NCI-H69 (cell line): ENCODE measurements at regions not wholly inside any gene's neighbourhood (a gene's known extent, or its start where the extent isn't known, plus 50 kb on each side); places are given as distances from the start of the nearest gene placed in this dataset.

Source experiments
- DNase-seq: peaks from one replicate; lab custom pipeline; 2025; lab: John Stamatoyannopoulos, UW

DNA sequence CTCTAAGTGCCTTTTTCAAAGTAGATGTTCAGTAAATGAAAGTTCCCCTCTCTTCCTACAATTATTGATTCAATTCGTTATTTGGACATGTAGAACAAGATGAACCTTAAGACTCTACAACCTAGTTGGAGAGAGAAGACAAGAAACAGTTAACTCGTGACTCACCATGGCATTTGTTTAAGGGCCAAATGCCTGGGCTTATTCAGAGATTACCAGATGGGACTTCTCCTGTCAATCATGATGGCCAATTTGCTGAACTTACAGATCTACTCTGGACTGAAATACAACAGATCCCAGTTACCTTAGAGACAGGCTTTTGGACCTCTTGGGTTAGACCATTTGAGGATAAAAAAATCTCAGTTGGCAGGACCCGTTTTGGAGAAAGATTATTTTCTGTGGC is 93.5 kb downstream of the C1orf94 start:
- no peak for DNase-seq

DNA sequence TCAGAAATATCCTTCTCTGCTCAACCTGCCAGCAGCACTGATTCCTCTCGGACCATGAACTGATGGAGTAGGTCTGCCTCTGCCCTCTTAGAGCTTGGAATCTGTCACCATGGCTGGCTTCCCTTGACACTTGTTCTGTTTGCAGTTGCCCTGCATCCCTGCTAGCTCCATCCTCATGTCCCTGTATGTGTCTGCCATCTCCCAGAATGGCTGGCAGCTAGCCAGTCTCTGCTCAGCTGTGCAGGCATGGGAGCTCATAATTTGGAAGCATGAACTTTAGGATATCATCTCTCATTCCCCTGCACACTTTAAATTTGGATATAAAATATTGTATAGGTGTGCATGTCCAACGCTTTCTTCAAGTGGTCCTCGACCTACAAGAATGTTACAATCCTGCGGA is 95.4 kb downstream of the C1orf94 start:
- no peak for DNase-seq

DNA sequence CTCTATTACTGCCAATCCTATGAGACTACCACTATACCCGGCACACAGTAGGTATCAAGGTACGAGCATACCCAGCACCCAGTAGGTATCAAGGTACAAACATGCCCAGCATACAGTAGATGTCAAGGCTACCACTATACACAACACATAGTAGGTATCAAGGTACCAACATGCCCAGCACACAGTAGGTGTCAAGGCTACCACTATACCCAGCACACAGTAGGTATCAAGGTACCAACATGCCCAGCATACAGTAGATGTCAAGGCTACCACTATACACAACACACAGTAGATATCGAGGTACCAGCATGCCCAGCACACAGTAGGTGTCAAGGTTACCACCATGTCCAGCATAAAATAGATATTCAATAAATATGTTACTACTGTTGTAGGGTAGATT is 98.4 kb downstream of the C1orf94 start:
- no peak for DNase-seq

DNA sequence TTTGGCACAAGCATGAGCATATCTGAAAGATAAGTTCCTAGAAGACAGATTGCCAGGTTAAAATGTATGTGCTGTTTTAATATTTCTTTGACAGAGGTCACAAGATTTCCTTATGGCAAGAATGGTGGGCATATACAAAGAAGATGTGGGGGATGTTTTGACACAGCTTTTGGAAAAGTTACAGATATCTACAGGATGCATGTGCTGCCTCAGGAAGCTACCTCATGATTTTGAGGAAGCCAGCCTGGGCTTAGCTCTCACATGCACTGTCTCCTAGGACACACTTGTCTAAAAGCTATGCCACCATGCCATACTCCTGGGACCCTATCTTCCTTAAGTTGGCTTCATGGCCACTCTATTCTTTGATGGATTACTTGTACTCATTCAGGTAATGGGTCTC is 99.9 kb downstream of the C1orf94 start:
- no peak for DNase-seq

DNA sequence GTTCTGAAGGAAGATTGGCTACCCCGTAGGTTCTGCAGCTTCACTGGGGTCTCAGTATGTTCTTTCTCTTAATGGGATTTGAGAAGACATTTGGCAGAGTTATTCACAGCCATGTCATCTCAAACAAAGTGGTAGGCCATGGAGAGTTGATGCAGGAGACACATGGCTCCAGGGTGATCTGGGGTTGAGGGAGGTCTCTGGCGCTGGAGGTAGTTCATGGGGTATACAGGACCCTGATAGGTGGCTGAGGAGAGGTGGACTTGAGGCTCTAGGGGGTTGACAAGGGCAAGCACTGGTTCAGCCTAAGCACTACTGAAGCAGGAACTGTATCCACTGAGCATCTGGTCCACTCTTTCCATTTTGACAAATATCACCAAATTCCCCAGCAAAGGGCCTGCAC is 100.4 kb downstream of the C1orf94 start:
- no peak for DNase-seq

DNA sequence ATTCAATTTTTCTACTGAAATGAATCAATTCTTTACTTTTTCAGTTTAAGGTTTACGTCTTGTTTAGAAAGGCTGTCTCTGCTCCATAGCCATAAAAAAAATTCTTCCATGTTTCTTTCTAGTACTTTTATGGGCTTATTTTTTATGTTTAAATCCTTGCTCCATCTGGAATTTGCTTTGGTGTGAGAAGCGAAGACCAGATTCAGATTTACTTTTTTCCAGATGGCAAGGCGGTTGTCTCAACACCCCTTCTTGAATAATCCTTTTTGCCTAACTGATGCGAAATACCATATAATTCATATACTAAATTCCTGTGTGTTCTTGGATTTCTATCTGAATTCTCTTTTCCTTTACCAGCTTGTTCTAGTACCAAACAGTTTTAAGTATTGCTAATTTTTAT is 101.5 kb downstream of the C1orf94 start:
- no peak for DNase-seq

DNA sequence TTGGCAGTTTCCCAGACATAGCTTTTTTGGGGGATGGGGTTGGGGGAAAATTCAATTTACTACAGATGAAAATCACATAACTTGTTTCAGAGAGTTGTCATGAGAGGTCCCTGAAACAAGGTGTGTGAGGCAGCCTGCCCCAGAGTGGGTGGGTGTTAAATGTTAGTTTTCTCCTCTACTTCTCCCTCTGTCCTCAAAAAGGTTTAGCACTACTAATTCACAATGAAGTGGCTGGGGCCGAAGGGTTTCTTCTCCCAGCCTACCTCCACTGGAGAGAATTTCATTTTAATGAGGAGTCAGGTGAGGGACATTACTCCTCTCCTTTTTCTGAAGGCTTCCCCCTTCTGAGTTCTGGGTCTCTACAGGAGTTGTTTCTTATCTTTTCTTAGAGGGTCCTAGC is 103.3 kb downstream of the C1orf94 start:
- DNase-seq: no peak

DNA sequence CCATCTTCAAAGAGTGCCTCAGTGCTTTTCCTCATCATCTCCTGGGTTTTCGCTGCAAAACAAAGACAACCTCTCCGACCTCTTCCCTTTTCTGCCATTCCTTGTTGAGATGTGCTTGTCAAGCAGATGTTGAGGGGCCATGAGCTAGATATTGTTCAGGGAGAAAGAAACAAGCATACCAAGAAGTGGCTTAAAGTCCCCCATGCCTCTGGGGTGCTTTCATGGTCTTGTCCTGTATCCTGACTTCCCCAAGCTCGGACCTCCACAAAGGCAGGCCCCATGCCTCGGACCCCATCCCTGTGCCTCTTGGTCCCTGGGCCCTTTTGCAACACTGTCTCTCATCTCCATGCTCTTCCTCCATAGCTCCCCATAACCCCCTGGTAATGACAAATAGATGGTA is 103.8 kb downstream of the C1orf94 start:
- no peak for DNase-seq

DNA sequence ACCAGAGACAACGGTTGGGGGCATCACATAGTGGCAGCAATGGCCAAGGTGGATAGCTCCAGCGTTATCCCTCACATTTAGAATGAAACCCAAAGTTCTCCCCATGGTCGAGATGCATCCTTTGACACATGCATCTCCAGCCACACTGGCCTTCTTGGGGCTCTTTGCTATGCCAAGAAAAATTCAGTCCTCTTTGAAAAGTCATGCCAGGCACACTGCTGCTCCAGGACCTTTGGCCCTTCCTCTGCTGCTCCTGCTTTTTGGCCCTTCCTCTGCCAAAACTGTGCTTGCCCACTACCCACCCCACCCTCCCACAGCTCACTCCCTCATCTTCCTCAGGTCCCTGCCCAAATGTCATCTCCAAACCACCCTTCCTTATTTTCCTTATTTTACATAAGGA is 106.4 kb downstream of the C1orf94 start:
- DNase-seq: no peak

DNA sequence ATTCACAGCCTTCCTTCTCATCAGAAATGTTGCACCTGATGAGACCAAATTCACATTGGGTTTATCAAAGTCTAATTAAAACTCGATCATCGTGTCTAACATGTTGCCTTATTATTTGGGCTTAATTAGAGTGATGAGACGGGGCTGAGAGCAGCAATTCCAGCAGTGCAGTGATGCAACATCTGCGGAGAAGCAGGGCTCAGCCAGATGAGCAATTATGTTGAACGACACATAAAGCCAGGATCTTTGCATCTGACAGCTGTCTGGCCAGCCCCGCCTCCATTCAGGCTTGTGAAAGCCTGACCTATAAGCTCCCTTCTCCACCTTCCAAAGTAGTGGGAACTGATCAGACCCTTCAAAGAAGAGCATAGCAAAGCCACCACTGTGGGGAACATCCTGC is 109.8 kb downstream of the C1orf94 start:
- no peak for DNase-seq

DNA sequence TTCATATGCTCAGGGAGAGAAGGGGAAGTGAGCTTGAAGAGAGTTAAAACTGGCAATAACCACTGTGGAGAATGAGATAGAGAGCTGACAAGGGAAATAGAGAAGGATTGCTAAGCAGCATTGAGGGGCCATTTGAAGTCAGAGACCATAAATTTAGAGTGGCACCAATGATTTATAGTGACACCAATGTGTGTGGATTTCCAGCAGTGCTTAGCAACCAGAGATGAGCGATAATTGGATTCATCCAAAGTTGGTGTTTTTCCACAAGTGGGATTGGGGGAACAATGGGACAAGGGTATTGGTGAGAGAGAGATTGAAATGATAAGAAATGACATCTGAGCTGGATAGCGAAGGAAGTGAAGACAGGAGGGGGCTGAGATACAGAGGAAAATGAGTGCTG is 114.1 kb downstream of the C1orf94 start:
- no peak for DNase-seq

DNA sequence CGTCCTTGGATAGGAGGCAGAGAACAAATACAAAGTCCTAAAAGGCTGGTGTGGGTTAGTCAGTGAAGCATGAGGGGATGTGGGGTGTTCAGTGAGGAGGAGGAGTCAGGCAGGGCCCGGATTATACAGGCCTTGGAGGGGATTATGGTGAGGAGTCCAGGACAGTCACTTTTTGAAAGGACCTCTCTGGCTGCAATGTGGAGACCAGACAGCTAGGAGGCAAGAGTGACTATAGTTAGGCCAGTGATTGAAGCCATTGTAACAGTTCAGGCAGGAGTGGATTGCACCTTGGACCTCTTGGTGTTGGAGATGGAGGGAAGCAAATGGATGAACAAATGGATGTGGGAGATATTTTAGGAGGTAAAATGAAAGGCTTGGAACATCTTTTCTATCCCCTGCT is 115.8 kb downstream of the C1orf94 start:
- no peak for DNase-seq

DNA sequence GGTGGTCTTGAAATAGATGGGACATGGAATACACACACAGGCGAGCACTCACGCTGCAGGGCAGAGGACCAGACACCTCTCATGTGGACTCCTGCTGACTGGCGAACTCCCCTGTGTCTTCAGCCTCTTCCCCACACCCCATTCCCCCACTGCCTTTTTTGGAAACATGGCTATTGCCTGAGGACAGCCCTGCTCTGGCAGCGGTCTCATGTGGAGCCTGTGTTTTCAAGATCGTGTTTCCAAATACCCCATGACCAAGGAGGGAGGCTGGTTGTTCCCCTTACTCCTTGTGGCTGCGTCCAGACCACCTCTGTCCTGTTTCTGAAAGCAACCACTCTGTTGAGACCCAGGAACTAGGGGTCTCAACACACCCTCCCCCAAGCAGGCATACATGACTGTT is 119.4 kb downstream of the C1orf94 start:
- no peak for DNase-seq

DNA sequence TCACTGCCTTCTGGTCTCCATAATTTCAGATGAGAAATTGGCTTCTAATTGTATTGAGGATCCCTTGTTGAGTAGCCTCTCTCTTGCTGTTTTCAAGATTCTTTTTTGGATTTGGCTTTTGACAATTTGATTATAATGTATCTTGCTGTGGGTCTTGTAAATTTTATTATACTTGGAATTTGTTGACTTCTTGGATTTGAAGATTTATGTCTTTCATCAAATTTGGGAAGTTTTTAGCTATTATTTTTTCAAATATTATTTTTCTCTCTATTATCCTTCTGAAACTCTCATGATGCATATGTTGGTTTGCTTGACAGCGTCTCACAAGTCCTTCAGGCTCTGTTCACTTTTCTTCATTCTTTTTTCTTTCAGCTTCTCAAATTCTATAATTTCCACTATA is 126.1 kb downstream of the C1orf94 start:
- no peak for DNase-seq

DNA sequence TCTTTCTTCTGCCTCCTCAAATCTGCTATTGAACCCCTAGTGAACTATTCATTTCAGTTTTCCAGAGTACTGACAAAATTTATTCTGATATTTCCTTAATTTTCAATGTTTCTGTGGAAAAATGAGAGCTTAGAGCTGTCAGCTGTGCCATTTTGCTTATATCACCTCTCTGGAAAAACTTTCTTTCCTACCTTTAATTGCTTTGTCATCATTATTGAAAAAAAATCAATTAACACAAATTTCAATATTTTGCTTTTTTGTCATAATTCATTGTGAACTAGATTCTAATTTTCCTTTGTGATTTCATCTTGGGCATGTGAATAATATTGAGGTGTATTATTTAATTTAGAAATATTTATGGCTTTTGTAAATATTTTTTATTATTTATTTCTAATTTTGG is 126.5 kb downstream of the C1orf94 start:
- no peak for DNase-seq

DNA sequence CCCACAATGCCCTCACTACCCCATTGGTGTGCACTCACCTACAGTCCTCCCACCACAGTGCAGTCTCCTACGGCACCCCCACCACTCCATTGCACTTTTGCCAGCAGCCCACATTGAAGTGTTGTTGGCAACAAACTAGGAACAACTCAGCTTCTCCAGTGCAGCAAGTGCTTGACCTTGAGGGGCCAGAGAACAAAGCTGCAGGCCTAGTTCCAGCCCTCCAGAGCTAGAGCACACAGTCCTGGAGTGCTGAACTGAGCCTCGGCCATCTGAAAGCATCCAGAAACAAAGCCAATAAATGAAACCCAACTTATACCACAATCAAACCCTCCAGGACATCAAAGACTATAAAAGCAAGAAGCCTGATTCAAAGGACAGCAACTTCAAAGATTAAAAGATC is 129.9 kb downstream of the C1orf94 start:
- no peak for DNase-seq

DNA sequence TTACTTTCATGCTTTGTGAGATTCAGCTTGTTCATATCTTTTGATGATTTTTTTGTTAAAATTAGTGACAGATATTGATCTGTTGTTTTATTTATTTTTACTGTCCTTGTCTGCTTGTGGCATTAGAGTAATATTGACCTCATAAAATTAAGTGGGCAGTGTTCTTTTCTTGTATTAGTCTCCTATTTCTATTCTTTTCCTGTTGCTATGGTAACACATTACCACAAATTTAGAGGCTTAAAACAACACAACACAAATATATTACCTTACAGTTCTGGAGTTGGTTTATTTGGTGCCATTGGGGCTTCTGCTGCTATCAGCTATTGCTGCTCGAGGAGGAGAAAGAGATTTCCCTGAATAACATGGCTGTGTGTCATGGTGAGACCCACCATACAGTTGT is 135.7 kb downstream of the C1orf94 start:
- DNase-seq: no peak

DNA sequence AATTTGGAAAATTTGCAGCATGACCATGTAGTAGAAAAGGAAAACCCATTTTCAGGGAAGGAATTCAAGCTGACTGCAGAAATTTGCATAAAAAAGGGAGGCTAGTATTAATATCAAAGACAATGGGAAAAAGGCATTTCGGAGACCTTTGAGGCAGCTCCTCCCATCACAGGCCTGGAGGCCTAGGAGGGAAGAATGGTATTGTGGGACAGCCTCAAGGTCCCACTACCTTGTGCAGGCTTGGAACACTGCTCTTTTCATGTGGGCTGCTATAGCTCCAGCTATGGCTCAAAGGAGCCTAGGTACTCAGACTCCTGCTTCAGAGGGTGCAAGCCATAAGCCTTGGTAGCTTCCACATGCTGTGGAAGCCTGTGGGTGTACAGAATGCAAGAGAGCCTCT is 139.3 kb downstream of the C1orf94 start:
- DNase-seq: no peak

DNA sequence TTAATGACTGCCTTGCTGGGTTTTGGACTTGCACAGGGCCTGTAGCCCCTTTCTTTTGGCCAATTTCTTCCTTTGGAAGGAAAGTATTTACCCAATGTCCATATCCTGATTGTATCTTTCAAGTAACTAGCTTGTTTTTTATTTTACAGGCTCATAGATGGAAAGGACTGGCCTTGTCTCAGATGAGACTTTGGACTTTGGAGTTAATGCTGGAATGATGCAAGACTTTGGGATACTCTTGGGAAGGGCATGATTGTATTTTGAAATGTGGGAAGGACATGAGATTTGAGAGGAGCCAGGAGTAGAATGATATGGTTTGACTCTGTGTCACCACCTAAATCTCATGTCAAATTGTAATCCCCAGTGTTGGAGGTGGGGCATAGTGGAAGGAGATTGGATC is 140.1 kb downstream of the C1orf94 start:
- DNase-seq: no peak

DNA sequence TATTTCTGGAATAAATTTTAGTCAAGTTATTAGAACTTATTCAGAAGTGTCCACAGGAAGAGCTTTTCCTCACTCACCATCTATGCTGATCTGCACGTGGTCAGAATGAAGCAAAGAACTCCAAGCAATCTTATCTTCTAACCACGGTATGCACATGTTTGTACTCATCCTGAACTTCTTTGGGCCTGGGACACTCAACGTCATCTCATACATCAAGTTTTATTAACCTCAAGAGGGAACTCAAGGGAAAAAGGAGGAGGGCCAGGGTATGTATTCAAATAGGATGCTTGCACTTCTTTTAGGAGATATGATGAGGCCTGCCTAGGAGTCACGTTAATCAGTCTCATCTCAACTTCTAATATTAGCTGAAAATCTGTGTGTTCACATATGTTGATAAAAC is 142.5 kb downstream of the C1orf94 start:
- no peak for DNase-seq

DNA sequence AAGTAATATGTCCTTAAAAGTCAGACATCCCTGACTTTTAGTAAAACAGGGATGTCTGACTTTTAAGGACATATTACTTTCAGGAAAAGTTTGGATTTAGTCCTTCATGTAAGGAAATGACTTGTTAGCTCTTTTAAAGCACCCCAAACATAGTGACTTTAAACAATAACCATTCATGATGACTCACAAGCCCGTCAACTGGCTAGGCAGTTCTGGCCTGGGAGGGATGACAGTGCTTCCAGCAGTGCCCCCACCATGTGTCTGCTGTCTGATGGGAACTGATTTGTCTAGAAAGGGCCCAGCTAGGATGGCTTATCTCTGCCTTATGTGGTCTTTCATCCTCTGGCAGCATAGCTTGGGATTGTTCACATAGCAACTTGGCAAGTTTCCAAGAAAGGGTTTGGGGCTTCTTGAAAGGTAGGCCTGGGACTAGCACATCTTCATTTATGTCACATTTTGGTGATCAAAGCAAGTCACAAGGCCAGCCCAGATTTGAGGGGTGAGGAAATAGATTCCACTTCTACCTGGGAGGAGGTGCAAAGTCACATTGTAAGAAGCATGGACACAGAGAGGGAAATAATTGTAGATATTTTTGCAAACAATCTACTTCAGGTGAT is 143.5 kb downstream of the C1orf94 start:
- no peak for DNase-seq

DNA sequence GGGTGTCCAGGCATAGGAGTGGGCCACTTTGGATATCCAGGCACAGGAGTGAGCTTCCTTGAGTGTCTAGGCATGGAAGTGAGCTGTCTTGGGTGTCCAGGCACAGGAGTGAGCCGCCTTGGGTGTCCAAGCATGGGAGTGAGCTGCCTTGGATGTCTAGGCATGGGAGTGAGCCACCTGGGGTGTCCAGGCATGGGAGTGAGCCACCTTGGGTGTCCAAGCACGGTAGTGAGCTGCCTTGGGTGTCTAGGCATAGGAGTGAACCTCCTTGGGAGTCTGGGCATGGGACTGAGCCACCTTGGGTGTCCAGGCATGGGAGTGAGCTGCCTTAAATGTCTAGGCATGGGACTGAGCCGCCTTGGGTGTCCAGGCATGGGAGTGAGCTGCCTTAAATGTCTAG is 146.3 kb downstream of the C1orf94 start:
- no peak for DNase-seq

DNA sequence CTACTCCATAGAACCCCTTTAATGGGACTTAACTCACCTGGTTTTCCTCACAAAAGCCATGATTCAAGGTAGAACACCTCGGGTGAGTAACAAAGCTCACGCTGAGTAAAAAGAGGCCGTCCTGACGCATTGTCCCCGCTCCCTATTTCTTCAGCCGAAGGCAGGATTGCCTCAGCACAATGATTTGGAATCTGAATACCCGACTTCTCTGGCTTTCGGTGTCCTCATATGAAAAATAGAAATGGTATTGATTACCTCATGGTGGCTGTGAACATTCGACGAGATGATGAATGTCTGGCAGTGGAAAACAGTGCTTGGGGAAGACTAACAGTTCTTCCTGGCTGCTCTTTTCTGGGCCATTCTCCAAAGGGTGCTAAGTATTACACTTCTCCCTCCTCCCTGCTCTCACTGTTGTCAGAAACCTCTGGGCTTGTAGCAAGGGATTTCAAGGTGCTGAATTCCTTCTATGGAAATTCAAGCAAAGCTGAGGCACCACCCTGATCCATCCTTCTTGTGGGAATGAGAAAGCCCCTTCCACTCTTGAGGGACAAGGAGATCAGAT is 148.3 kb downstream of the C1orf94 start:
- no peak for DNase-seq

DNA sequence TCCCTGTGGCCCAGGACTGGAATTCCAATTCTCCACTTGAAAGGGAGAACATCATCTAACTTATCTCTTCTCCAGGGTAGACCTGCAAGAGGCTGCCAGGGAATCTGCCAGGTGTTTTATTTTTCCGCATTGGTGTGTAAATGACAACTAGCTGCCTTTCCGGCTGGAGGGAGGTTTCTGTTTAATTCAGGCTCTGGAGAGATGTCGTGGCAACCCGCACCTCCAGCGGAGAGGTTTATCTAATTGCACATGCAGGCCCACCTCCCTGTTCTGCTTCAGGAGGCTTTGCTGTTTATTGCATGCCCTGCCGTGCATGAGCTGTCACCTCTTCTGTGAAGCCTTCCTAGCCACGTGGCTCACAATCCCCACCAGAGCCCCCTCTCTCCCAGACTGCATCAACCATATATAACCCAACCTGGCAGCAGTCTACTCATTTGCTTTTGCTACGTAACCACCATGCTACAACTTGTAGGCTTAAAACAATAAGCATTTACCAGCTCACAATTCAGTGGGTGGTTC is 151.6 kb downstream of the C1orf94 start:
- no peak for DNase-seq
